HEK293T (cell line): ENCODE measurements at regions not wholly inside any gene's neighbourhood (a gene's known extent, or its start where the extent isn't known, plus 50 kb on each side); places are given as distances from the start of the nearest gene placed in this dataset.

Experiments used
- ARNT ChIP-seq: fragments of 450-650 bp; IDR thresholded peaks from 2 replicates; pipeline ENCODE4 v1.6.1; 2017; ENCODE audit warnings: mild to moderate bottlenecking
- BHLHE40 ChIP-seq: fragments of 450-650 bp; IDR thresholded peaks from 2 replicates; pipeline ENCODE4 v1.6.1; 2016; ENCODE audit warnings: mild to moderate bottlenecking, moderate library complexity, borderline replicate concordance
- FOXA1 ChIP-seq: fragments of 450-650 bp; IDR thresholded peaks from 2 replicates; pipeline ENCODE4 v1.6.1; 2016; ENCODE audit warnings: mild to moderate bottlenecking
- FOXK2 ChIP-seq: fragments of 450-650 bp; IDR thresholded peaks from 2 replicates; pipeline ENCODE4 v1.6.1; 2016; ENCODE audit warnings: mild to moderate bottlenecking
- HDGF ChIP-seq: fragments of 450-650 bp; IDR thresholded peaks from 2 replicates; pipeline ENCODE4 v1.6.1; 2017; ENCODE audit warnings: antibody characterized with exemption, borderline replicate concordance
- NFRKB ChIP-seq: fragments of 450-650 bp; IDR thresholded peaks from 2 replicates; pipeline ENCODE4 v1.6.1; 2016; ENCODE audit warnings: mild to moderate bottlenecking, moderate library complexity
- SP1 ChIP-seq: fragments of 450-650 bp; IDR thresholded peaks from 2 replicates; pipeline ENCODE4 v1.6.1; 2017

DNA sequence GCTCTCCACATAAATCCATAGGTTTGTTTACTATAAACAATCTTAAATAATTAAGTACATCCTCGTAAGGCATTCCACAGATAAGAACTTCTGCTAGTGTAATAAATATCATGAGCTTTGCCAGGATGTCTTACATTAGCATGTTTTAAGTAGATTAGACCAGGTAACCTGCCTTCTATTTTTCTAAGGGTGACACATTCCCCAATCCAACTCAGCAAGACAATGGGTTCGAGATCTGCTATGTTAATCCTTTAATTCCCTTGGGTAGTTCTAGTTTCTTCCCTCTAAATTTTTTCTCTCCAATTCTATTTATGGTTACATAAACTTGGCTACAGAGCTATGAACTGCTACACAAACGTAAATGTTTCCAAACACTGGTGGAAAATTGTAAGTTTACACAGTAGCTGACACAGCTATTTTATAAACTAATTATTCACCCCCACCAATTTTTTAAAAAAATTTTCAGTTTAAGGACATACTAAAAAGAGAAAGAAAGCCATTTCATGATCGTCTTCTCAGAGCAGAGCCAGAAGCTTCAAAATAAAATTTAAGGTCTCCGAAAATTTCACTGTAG lies 386.5 kb upstream of the SLC39A10 start:
- no peak for TF ChIP-seq BHLHE40
- TF ChIP-seq NFRKB = no peak
- no peak for TF ChIP-seq FOXK2
- TF ChIP-seq SP1 = no peak
- TF ChIP-seq ARNT = no peak
- TF ChIP-seq FOXA1 = no peak
- no peak for TF ChIP-seq HDGF
